T-helper 1 cell (primary cell): ENCODE measurements at regions not wholly inside any gene's neighbourhood (a gene's known extent, or its start where the extent isn't known, plus 50 kb on each side); places are given as distances from the start of the nearest gene placed in this dataset.

Experiments used
- DNase-seq, 5 donors: peaks; one replicate each; pipeline ENCODE4 v3.0.0-alpha.2; 2012 to 2020

GRCh38 chrX:16511796-16512776, 137.9 kb upstream of the S100G start:
- DNase-seq = no peak

- DNase-seq = no peak
These were observed 133.6 kb upstream of the S100G start for GRCh38 chrX:16516232-16516876.

- DNase-seq = no peak
These were observed 132.8 kb upstream of the S100G start for GRCh38 chrX:16517039-16517605.

- DNase-seq = no peak
These were observed 131.8 kb upstream of the S100G start for GRCh38 chrX:16518131-16518530.

GRCh38 chrX:16524316-16524715, 125.6 kb upstream of the S100G start:
- no peak for DNase-seq

- no peak for DNase-seq
These were observed 124.0 kb upstream of the S100G start for GRCh38 chrX:16526003-16526402.

- peak in 3 of 5 donors; percentile 11 to 59 (median 13) for DNase-seq
These were observed 121.3 kb upstream of the S100G start for GRCh38 chrX:16528620-16529019.
